Fibroblast of the aortic adventitia (primary cell): ENCODE measurements at regions not wholly inside any gene's neighbourhood (a gene's known extent, or its start where the extent isn't known, plus 50 kb on each side); places are given as distances from the start of the nearest gene placed in this dataset.

Source experiments
- DNase-seq: peaks from one replicate; pipeline ENCODE4 v3.0.0-alpha.2; 2010; ENCODE audit warnings: low read depth
- H3K4me3 ChIP-seq: 2 replicates; pipeline ENCODE4 v1.5.1; 2011; ENCODE audit warnings: low read depth, mild to moderate bottlenecking, control low read depth, low read length, moderate library complexity
- CTCF ChIP-seq: IDR thresholded peaks from 2 replicates; pipeline ENCODE4 v1.5.1; 2011; ENCODE audit warnings: mild to moderate bottlenecking, low read length, control low read depth, inconsistent platforms; ENCODE audit not compliant: insufficient read depth

GRCh38 chr3:126275620-126275904 is 81.6 kb downstream of the KLF15 start:
- TF ChIP-seq CTCF = no peak
- DNase-seq = no peak
- H3K4me3 ChIP-seq = no peak overlapping the region

GRCh38 chr3:126274735-126275619 is 82.2 kb downstream of the KLF15 start:
- no peak for TF ChIP-seq CTCF
- no peak for DNase-seq
- H3K4me3 ChIP-seq = no peak overlapping the region

- TF ChIP-seq CTCF = no peak
- DNase-seq = peak; percentile 54
- H3K4me3 ChIP-seq = no peak overlapping the region
Observed at GRCh38 chr3:126270145-126270811, 86.9 kb downstream of the KLF15 start.

- TF ChIP-seq CTCF = no peak
- no peak overlapping the region for H3K4me3 ChIP-seq
- DNase-seq = no peak
Observed at GRCh38 chr3:126269354-126269753, 87.9 kb downstream of the KLF15 start.

GRCh38 chr3:126268866-126269265 is 88.3 kb downstream of the KLF15 start:
- H3K4me3 ChIP-seq = no peak overlapping the region
- DNase-seq = no peak
- no peak for TF ChIP-seq CTCF

- no peak for DNase-seq
- no peak for TF ChIP-seq CTCF
- H3K4me3 ChIP-seq = peak overlapping the region; percentile 48
Observed at GRCh38 chr3:126267976-126268615, 87.7 kb upstream of the ALDH1L1 start.
